OCI-LY3 (cell line): ENCODE measurements at regions not wholly inside any gene's neighbourhood (a gene's known extent, or its start where the extent isn't known, plus 50 kb on each side); places are given as distances from the start of the nearest gene placed in this dataset.

ENCODE experiments used
- EZH2phosphoT487 ChIP-seq: fragments of 200-600 bp; shearing (Covaris generic); IDR thresholded peaks from 2 replicates; pipeline ENCODE4 v1.6.1; 2018; ENCODE audit warnings: antibody characterized with exemption, mixed run types, low read depth
- TF ChIP-seq, protein P1 (sequence below): fragments of 200-600, 300-600 bp; sonication (generic); IDR thresholded peaks from 2 replicates; pipeline ENCODE4 v1.5.1; 2014; ENCODE audit warnings: antibody characterized with exemption, low read length, low read depth

DNA sequence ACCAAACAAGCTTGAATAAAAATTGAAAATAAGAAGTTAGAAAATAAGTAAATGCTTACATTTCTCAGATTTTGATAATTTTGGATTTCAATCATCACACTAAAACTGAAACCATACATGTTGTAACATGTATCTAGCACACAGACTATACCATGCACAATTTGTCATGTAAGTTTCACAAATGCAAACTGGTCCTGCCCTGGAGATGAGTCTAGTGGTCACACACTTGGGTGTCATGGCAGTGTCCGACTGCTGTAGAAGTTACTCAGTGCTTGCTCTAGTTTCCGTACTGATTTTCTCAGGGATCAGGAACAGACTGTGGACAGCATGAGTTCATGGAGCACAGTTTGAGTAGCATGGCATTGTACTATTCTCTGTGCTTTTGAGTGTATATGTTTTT lies 182.9 kb upstream of the RMP24 start:
- TF ChIP-seq, protein P1, sequence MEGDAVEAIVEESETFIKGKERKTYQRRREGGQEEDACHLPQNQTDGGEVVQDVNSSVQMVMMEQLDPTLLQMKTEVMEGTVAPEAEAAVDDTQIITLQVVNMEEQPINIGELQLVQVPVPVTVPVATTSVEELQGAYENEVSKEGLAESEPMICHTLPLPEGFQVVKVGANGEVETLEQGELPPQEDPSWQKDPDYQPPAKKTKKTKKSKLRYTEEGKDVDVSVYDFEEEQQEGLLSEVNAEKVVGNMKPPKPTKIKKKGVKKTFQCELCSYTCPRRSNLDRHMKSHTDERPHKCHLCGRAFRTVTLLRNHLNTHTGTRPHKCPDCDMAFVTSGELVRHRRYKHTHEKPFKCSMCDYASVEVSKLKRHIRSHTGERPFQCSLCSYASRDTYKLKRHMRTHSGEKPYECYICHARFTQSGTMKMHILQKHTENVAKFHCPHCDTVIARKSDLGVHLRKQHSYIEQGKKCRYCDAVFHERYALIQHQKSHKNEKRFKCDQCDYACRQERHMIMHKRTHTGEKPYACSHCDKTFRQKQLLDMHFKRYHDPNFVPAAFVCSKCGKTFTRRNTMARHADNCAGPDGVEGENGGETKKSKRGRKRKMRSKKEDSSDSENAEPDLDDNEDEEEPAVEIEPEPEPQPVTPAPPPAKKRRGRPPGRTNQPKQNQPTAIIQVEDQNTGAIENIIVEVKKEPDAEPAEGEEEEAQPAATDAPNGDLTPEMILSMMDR = no peak
- no peak for TF ChIP-seq EZH2phosphoT487
